Erythroblast (primary cell): ENCODE measurements at regions not wholly inside any gene's neighbourhood (a gene's known extent, or its start where the extent isn't known, plus 50 kb on each side); places are given as distances from the start of the nearest gene placed in this dataset.

ENCODE experiments used
- GATA1 ChIP-seq: IDR thresholded peaks from 2 replicates; pipeline ENCODE4 v1.6.1; 2011; ENCODE audit warnings: low read depth, mild to moderate bottlenecking, control low read depth, low read length, moderate library complexity
- POLR2A ChIP-seq: IDR thresholded peaks from 2 replicates; pipeline ENCODE4 v1.6.1; 2011; ENCODE audit warnings: mild to moderate bottlenecking, low read length

GRCh38 chr1:209511169-209511568 lies 72.3 kb upstream of the CAMK1G start:
- TF ChIP-seq POLR2A = no peak
- TF ChIP-seq GATA1 = no peak
